CD14-positive monocyte (primary cell): ENCODE measurements at regions not wholly inside any gene's neighbourhood (a gene's known extent, or its start where the extent isn't known, plus 50 kb on each side); places are given as distances from the start of the nearest gene placed in this dataset.

ENCODE experiments used
- DNase-seq, 3 donors: peaks; one replicate each; pipeline ENCODE4 v3.0.0-alpha.2; 2011 to 2022
- H2AFZ ChIP-seq: 2 replicates; pipeline ENCODE4 v1.6.0; 2012; ENCODE audit warnings: mild to moderate bottlenecking, low read depth, low read length, inconsistent platforms; ENCODE audit not compliant: insufficient read depth, poor library complexity, severe bottlenecking
- H3K27ac ChIP-seq, 2 donors: 1 replicate in 1 of 2; 2 replicates in 1 of 2; pipeline ENCODE4 v1.5.1; 2012 to 2013; ENCODE audit warnings: low read length in 2 of 2, control low read depth in 1 of 2, inconsistent platforms in 1 of 2, low read depth in 1 of 2, mild to moderate bottlenecking in 1 of 2
- H3K27me3 ChIP-seq, 2 donors: one replicate each; pipeline versions ENCODE4 v1.6.0 to v1.6.1; 2011 to 2013; ENCODE audit warnings: low read length in 2 of 2; ENCODE audit not compliant: control insufficient read depth in 2 of 2, insufficient read depth in 2 of 2
- H3K36me3 ChIP-seq, 2 donors: replicated peaks in 1 of 2; 1 replicate in 1 of 2; 2 replicates in 1 of 2; pipeline versions ENCODE4 v1.5.1 to v1.6.1; 2012 to 2013; ENCODE audit warnings: low read length in 2 of 2, control low read depth in 1 of 2, inconsistent platforms in 1 of 2, mild to moderate bottlenecking in 1 of 2; ENCODE audit not compliant: insufficient read depth in 2 of 2, control insufficient read depth in 1 of 2
- H3K4me1 ChIP-seq, 2 donors: 1 replicate in 1 of 2; 2 replicates in 1 of 2; pipeline versions ENCODE4 v1.5.1 to v1.6.1; 2012 to 2013; ENCODE audit warnings: low read length in 2 of 2, control low read depth in 1 of 2, inconsistent platforms in 1 of 2, mild to moderate bottlenecking in 1 of 2, moderate library complexity in 1 of 2; ENCODE audit not compliant: insufficient read depth in 2 of 2, control insufficient read depth in 1 of 2
- H3K4me2 ChIP-seq: replicated peaks from 2 replicates; pipeline ENCODE3; 2012; ENCODE audit warnings: low read length, moderate library complexity, mild to moderate bottlenecking; ENCODE audit not compliant: poor library complexity, severe bottlenecking; ENCODE audit errors: extremely low read depth
- H3K4me3 ChIP-seq, 3 experiments: fragments of 200-600 bp in 1 of 3; sonication (generic) in 1 of 3; replicated peaks in 1 of 3; 1 replicate in 2 of 3; 2 replicates in 1 of 3; pipeline ENCODE4 v1.5.1; 2011 to 2013; ENCODE audit warnings: low read length in 3 of 3, mild to moderate bottlenecking in 3 of 3, control low read depth in 2 of 3, low read depth in 2 of 3, inconsistent platforms in 1 of 3, moderate library complexity in 1 of 3
- H3K79me2 ChIP-seq: 2 replicates; pipeline ENCODE4 v1.6.0; 2012; ENCODE audit warnings: mild to moderate bottlenecking, control low read depth, inconsistent platforms, low read length, moderate library complexity; ENCODE audit not compliant: insufficient read depth
- H3K9ac ChIP-seq: 2 replicates; pipeline ENCODE4 v1.6.0; 2017; ENCODE audit warnings: low read length, mild to moderate bottlenecking; ENCODE audit not compliant: insufficient read depth, poor library complexity, severe bottlenecking
- H3K9me3 ChIP-seq, 2 donors: replicated peaks in 1 of 2; 1 replicate in 1 of 2; 2 replicates in 1 of 2; pipeline versions ENCODE4 v1.5.1 to v1.6.1; 2012 to 2013; ENCODE audit warnings: low read length in 2 of 2, control low read depth in 1 of 2; ENCODE audit not compliant: control insufficient read depth in 1 of 2, insufficient read depth in 1 of 2
- H4K20me1 ChIP-seq: 2 replicates; pipeline ENCODE4 v1.6.0; 2012; ENCODE audit warnings: mild to moderate bottlenecking, low read length, control low read depth, moderate library complexity; ENCODE audit not compliant: insufficient read depth
- H3K27ac Mint-ChIP-seq, 7 donors: one replicate each; pipeline ENCODE4 v1.8.0; 2020; ENCODE audit warnings: mild to moderate bottlenecking in 7 of 7, mixed read lengths in 7 of 7, moderate library complexity in 6 of 7, inconsistent platforms in 2 of 7
- H3K27me3 Mint-ChIP-seq, 3 donors: one replicate each; pipeline ENCODE4 v1.8.0; 2021 to 2022; ENCODE audit warnings: low read depth in 3 of 3, mild to moderate bottlenecking in 3 of 3, mixed read lengths in 3 of 3, moderate library complexity in 3 of 3, inconsistent platforms in 1 of 3
- H3K36me3 Mint-ChIP-seq, 2 donors: one replicate each; pipeline ENCODE4 v1.8.0; 2020; ENCODE audit warnings: mixed read lengths in 2 of 2, inconsistent platforms in 1 of 2, mild to moderate bottlenecking in 1 of 2
- H3K4me1 Mint-ChIP-seq: one replicate; pipeline ENCODE4 v1.8.0; 2020; ENCODE audit warnings: mild to moderate bottlenecking, mixed read lengths
- H3K4me3 Mint-ChIP-seq, 2 donors: one replicate each; pipeline ENCODE4 v1.8.0; 2020; ENCODE audit warnings: mild to moderate bottlenecking in 2 of 2, mixed read lengths in 2 of 2, moderate library complexity in 1 of 2
- H3K9me3 Mint-ChIP-seq, 7 donors: one replicate each; pipeline ENCODE4 v1.8.0; 2020 to 2022; ENCODE audit warnings: mixed read lengths in 7 of 7, mild to moderate bottlenecking in 6 of 7, moderate library complexity in 6 of 7, inconsistent platforms in 2 of 7
- CTCF ChIP-seq: fragments of 200-600 bp; IDR thresholded peaks from one replicate; pipeline ENCODE4 v1.8.0; 2022; ENCODE audit warnings: antibody characterized with exemption, mild to moderate bottlenecking
- WGBS: methylation state at CpG from one replicate; pipeline ENCODE4 v1.1.5; 2013; ENCODE audit warnings: missing lambda C conversion rate; ENCODE audit not compliant: insufficient coverage; 5-methylcytosine and 5-hydroxymethylcytosine counted together
- intact Hi-C, 2 donors: fragments of 100-400 bp; cut with micrococcal nuclease; formaldehyde crosslinking; loops; one replicate each; pipeline versions ENCODE4 v1.15.0 to v1.15.1; 2023

GRCh38 chr6:21802175-21802822, 208.7 kb downstream of the SOX4 start:
- no peaks in the 10 kb centered on the region for H3K36me3 Mint-ChIP-seq
- intact Hi-C loops = no loop called here
- H4K20me1 ChIP-seq = no peaks in the 10 kb centered on the region

DNA sequence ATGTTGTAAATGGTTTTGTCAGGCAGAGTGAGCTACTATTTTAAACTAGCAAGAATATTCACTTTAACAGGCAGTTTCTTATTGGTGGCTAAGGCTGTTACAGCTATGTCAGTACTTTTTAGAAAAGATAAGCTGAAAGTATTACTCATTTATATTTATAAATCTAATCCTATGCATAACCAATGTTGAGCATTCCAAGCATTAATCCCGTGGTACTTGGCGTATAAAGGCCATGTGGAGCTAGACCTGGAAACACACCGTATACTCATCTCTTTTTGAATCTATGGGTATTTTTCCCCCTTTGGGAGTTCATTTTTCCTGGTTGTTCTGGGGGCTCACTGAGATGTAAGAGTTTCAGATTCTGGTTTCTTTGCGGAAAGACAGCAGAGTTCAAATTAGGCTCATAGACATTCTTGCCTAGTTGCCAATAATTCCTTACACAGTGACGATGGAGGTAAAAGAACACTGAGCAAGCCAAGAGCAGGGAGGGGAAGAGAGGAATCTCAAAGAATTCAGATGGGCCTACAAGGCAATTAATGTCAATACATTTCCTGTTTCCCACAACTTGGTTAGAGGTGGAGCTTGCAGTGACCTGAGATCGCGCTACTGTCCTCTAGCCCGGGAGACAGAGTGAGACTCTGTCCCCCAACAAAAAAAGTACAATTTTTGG, 211.5 kb downstream of the SOX4 start:
- Histone ChIP-seq H3K27ac (no peak overlapping the region), H3K4me2 (no peak overlapping the region), H3K4me1 (no peaks in the 10 kb centered on the region), H3K36me3 (no peaks in the 10 kb centered on the region), H3K9me3 (no peaks in the 10 kb centered on the region), H3K27me3 (no peaks in the 10 kb centered on the region), H3K4me3 (no peak overlapping the region), H4K20me1 (no peaks in the 10 kb centered on the region), H3K79me2 (no peaks in the 10 kb centered on the region), H2AFZ (no peak overlapping the region), H3K9ac (no peak overlapping the region)
- intact Hi-C loops = no loop called here
- Mint-ChIP-seq H3K36me3 (no peaks in the 10 kb centered on the region), H3K4me1 (no peaks in the 10 kb centered on the region), H3K27ac (no peak overlapping the region), H3K4me3 (no peak overlapping the region), H3K9me3 (peaks cover 0 to 3% (median 0%) of the 10 kb centered on the region in 7 donors), H3K27me3 (peaks cover 0 to 1% (median 0%) of the 10 kb centered on the region in 3 donors)
- no peak for TF ChIP-seq CTCF
- DNase-seq = no peak
- 100% methylated on average over 6 of the region's 8 CpGs for WGBS

More at GRCh38 chr6:21802175-21802822, 208.7 kb downstream of the SOX4 start:
- no peaks in the 10 kb centered on the region for H3K27me3 ChIP-seq
- Mint-ChIP-seq H3K27ac (no peak overlapping the region), H3K27me3 (peaks cover 0 to 1% (median 0%) of the 10 kb centered on the region in 3 donors), H3K9me3 (peaks cover 0 to 9% (median 2%) of the 10 kb centered on the region in 7 donors), H3K4me3 (no peak overlapping the region), H3K4me1 (no peaks in the 10 kb centered on the region)
- H3K4me3 ChIP-seq = no peak overlapping the region
- no peaks in the 10 kb centered on the region for H3K36me3 ChIP-seq
- no peaks in the 10 kb centered on the region for H3K4me1 ChIP-seq
- no peaks in the 10 kb centered on the region for H3K79me2 ChIP-seq
- no peak for TF ChIP-seq CTCF
- no CpG with 5 or more reads among the region's 2 CpGs for WGBS
- no peak overlapping the region for H2AFZ ChIP-seq
- H3K27ac ChIP-seq = no peak overlapping the region
- H3K9ac ChIP-seq = no peak overlapping the region
- no peak overlapping the region for H3K4me2 ChIP-seq
- H3K9me3 ChIP-seq = no peaks in the 10 kb centered on the region
- DNase-seq = no peak
